HEK293 (cell line): ENCODE measurements at regions not wholly inside any gene's neighbourhood (a gene's known extent, or its start where the extent isn't known, plus 50 kb on each side); places are given as distances from the start of the nearest gene placed in this dataset.
A peak's percentile ranks its signal among the peaks of the same experiment; 100 is the strongest.

ENCODE experiments used
- CTCF ChIA-PET: fragments of 350-600 bp; formaldehyde crosslinking; extraction: SDS; loops from one replicate; lab custom pipeline; 2021; ENCODE audit warnings: antibody characterized with exemption; lab: Yijun Ruan, JAX
- POLR2A ChIA-PET: fragments of 300-600 bp; formaldehyde crosslinking; extraction: SDS; loops from one replicate; lab custom pipeline; 2020; ENCODE audit warnings: antibody characterized with exemption, inconsistent platforms; lab: Yijun Ruan, JAX
- H3K27ac ChIP-seq: fragments of 200-500 bp; sonication (Bioruptor generic); 2 replicates; pipeline ENCODE4 v1.5.1; 2014; ENCODE audit warnings: low read depth, low read length, control low read depth, inconsistent platforms; ENCODE audit errors: extremely low read depth
- H3K36me3 ChIP-seq, 2 experiments: fragments of 200-500 bp in 1 of 2; sonication (Bioruptor generic) in 1 of 2; 1 replicate in 1 of 2; 2 replicates in 1 of 2; pipeline ENCODE4 v1.5.1; 2014 to 2017; ENCODE audit warnings: inconsistent platforms in 2 of 2, low read length in 2 of 2; ENCODE audit not compliant: control insufficient read depth in 2 of 2, insufficient read depth in 1 of 2
- H3K4me1 ChIP-seq: fragments of 200-500 bp; sonication (Bioruptor generic); 2 replicates; pipeline ENCODE4 v1.5.1; 2014; ENCODE audit warnings: mild to moderate bottlenecking, low read length, inconsistent platforms; ENCODE audit not compliant: control insufficient read depth, insufficient read depth
- H3K4me3 ChIP-seq: 2 replicates; pipeline ENCODE4 v1.5.1; 2011; ENCODE audit warnings: low read depth, mild to moderate bottlenecking, control low read depth, low read length, moderate library complexity
- H3K9me3 ChIP-seq: fragments of 200-500 bp; sonication (Bioruptor generic); 2 replicates; pipeline ENCODE4 v1.5.1; 2014; ENCODE audit warnings: low read depth, low read length, inconsistent platforms; ENCODE audit not compliant: control insufficient read depth, insufficient read depth
- KLF1 ChIP-seq: fragments of 450-650 bp; formaldehyde crosslinking; IDR thresholded peaks from 2 replicates; pipeline ENCODE4 v1.5.1; 2016; ENCODE audit warnings: missing biosample characterization, missing genetic modification characterization
- KLF8 ChIP-seq: fragments of 450-650 bp; formaldehyde crosslinking; IDR thresholded peaks from 2 replicates; pipeline ENCODE4 v1.5.1; 2016; ENCODE audit warnings: missing biosample characterization, missing genetic modification characterization
- KLF9 ChIP-seq: fragments of 450-650 bp; formaldehyde crosslinking; IDR thresholded peaks from 2 replicates; pipeline ENCODE4 v1.5.1; 2016; ENCODE audit warnings: missing biosample characterization, missing genetic modification characterization, low read depth
- ZNF114 ChIP-seq: fragments of 450-650 bp; formaldehyde crosslinking; IDR thresholded peaks from 2 replicates; pipeline ENCODE4 v1.5.0; 2017; ENCODE audit warnings: missing biosample characterization, missing genetic modification characterization
- ZNF169 ChIP-seq: fragments of 450-650 bp; formaldehyde crosslinking; IDR thresholded peaks from 2 replicates; pipeline ENCODE4 v1.5.1; 2016; ENCODE audit warnings: missing biosample characterization, missing genetic modification characterization
- ZNF174 ChIP-seq: fragments of 450-650 bp; formaldehyde crosslinking; IDR thresholded peaks from 2 replicates; pipeline ENCODE4 v1.5.0; 2017; ENCODE audit warnings: missing biosample characterization, mild to moderate bottlenecking, missing genetic modification characterization
- ZNF239 ChIP-seq: fragments of 450-650 bp; formaldehyde crosslinking; IDR thresholded peaks from 2 replicates; pipeline ENCODE4 v1.5.1; 2016; ENCODE audit warnings: missing biosample characterization, missing genetic modification characterization
- ZNF311 ChIP-seq: fragments of 450-650 bp; formaldehyde crosslinking; IDR thresholded peaks from 2 replicates; pipeline ENCODE4 v1.5.1; 2017; ENCODE audit warnings: missing biosample characterization, missing genetic modification characterization, borderline replicate concordance
- ZNF335 ChIP-seq: fragments of 450-650 bp; formaldehyde crosslinking; conservative IDR thresholded peaks from 2 replicates; pipeline ENCODE4 v1.5.1; 2016; ENCODE audit warnings: missing biosample characterization, missing genetic modification characterization
- ZNF549 ChIP-seq: fragments of 450-650 bp; IDR thresholded peaks from 2 replicates; pipeline ENCODE4 v1.5.1; 2018; ENCODE audit warnings: missing biosample characterization, missing genetic modification characterization, mild to moderate bottlenecking, inconsistent platforms, moderate library complexity
- ZNF596 ChIP-seq: fragments of 450-650 bp; IDR thresholded peaks from 2 replicates; pipeline ENCODE4 v1.5.0; 2018; ENCODE audit warnings: missing biosample characterization, mild to moderate bottlenecking, missing genetic modification characterization, moderate library complexity
- ZNF600 ChIP-seq: fragments of 450-650 bp; formaldehyde crosslinking; IDR thresholded peaks from 2 replicates; pipeline ENCODE4 v1.5.1; 2016; ENCODE audit warnings: missing biosample characterization, missing genetic modification characterization
- ZNF747 ChIP-seq: fragments of 450-650 bp; formaldehyde crosslinking; IDR thresholded peaks from 2 replicates; pipeline ENCODE4 v1.5.1; 2016; ENCODE audit warnings: missing biosample characterization, missing genetic modification characterization
- ZNF837 ChIP-seq: fragments of 450-650 bp; formaldehyde crosslinking; IDR thresholded peaks from 2 replicates; pipeline ENCODE4 v1.5.1; 2016; ENCODE audit warnings: missing biosample characterization, missing genetic modification characterization
- TF ChIP-seq, protein P1 (sequence below): fragments of 450-650 bp; formaldehyde crosslinking; IDR thresholded peaks from 2 replicates; pipeline ENCODE4 v1.5.1; 2017; ENCODE audit warnings: missing biosample characterization, missing genetic modification characterization
- TF ChIP-seq, protein P2 (sequence below): fragments of 450-650 bp; formaldehyde crosslinking; IDR thresholded peaks from 2 replicates; pipeline ENCODE4 v1.5.1; 2016; ENCODE audit warnings: missing biosample characterization, missing genetic modification characterization
- TF ChIP-seq, protein P3 (sequence below): fragments of 450-650 bp; formaldehyde crosslinking; IDR thresholded peaks from 2 replicates; pipeline ENCODE4 v1.5.1; 2016; ENCODE audit warnings: missing biosample characterization, missing genetic modification characterization

DNA sequence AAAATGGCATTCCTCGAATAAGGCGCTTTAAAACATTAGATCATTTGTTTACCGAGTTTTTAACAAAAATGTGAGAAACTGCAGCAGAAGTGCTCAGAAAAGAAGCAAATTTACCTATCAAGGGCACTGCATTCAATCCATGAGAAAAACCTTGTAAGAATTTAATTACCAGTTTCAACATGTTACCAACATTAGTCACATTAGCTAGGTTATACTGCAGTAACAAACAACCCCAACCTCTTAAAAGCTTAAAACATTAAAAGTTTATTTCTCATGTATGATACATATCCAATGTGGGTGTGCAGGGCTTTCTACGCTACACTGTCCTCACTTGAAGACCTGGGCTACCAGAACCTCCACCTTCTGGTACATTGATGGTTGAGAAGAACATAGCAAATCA is 68.1 kb upstream of the CCBE1 start (continued):
- TF ChIP-seq ZNF600 (tag by site-specific recombination) (no peak), ZNF174 (tag by site-specific recombination) (no peak), ZNF239 (tag by site-specific recombination) (no peak)

DNA sequence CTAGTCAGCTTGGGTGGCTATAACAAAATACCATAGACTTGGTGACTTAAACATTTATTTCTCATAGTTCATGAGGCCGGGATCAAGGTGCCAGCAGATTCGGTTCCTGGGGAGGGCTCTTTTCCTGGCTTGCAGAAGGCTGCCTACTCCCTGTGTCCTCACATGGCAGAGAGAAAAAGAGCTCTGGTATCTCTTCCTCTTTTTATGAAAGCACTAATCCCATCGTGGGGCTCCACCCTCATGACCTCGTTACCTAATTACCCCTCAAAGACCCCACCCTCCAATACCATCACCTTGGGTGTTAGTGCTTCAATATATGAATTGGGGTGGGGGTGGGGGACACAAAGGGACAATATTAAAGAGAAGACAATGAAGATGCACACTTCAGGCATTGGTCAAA is 67.1 kb upstream of the CCBE1 start:
- Histone ChIP-seq H3K4me3 (no peak overlapping the region), H3K9me3 (no peaks in the 10 kb centered on the region), H3K4me1 (no peaks in the 10 kb centered on the region), H3K36me3 (no peaks in the 10 kb centered on the region), H3K27ac (no peak overlapping the region)
- CTCF ChIA-PET = interaction anchor here (0.6 to 2.5 kb wide), 2 partner anchors 65 to 67 kb away, joined by 3 to 18 read pairs; partner anchors contain the start of gene CCBE1
- TF ChIP-seq, protein P1, sequence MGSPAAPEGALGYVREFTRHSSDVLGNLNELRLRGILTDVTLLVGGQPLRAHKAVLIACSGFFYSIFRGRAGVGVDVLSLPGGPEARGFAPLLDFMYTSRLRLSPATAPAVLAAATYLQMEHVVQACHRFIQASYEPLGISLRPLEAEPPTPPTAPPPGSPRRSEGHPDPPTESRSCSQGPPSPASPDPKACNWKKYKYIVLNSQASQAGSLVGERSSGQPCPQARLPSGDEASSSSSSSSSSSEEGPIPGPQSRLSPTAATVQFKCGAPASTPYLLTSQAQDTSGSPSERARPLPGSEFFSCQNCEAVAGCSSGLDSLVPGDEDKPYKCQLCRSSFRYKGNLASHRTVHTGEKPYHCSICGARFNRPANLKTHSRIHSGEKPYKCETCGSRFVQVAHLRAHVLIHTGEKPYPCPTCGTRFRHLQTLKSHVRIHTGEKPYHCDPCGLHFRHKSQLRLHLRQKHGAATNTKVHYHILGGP = no peak
- TF ChIP-seq ZNF747 = no peak
- TF ChIP-seq KLF8 (tag by site-specific recombination) = no peak
- TF ChIP-seq KLF1 (tag by site-specific recombination) = 0 out of 2 replicates have a peak, but pooled peaks have one; percentile 12
- no peak for TF ChIP-seq ZNF335 (tag by site-specific recombination)
- TF ChIP-seq ZNF596 (tag by site-specific recombination) = no peak
- POLR2A ChIA-PET = no interaction called here

DNA sequence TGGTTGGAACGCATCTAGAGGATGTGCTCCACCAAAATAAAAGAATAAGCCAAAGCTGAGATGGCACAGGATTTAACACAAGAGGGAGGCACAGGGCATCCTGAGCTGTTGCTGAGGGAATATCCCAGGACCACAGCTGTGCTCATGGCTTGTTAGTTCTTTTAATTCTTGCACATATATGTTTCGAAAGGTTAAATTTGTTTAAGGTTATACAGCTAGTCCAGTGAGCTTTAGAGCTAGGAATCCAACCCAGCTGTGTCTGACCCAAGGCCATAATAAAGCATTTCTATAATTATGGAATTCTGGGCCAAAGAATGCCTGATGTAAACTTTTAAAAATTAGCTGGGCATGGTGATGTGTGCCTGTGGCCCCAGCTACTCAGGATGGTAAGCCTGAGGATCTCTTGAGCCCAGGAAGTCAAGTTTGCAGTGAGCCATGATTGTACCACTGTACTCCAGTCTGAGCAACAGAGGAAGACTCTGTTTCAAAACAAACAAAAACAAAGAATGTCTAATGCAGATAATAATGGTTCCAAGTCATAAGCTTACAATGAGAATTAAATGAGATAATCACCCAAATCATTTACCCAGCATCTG is 66.4 kb upstream of the CCBE1 start:
- POLR2A ChIA-PET = no interaction called here
- H3K4me3 ChIP-seq = no peak overlapping the region
- H3K36me3 ChIP-seq = no peaks in the 10 kb centered on the region
- H3K27ac ChIP-seq = no peak overlapping the region
- TF ChIP-seq ZNF311 = no peak
- TF ChIP-seq, protein P2, sequence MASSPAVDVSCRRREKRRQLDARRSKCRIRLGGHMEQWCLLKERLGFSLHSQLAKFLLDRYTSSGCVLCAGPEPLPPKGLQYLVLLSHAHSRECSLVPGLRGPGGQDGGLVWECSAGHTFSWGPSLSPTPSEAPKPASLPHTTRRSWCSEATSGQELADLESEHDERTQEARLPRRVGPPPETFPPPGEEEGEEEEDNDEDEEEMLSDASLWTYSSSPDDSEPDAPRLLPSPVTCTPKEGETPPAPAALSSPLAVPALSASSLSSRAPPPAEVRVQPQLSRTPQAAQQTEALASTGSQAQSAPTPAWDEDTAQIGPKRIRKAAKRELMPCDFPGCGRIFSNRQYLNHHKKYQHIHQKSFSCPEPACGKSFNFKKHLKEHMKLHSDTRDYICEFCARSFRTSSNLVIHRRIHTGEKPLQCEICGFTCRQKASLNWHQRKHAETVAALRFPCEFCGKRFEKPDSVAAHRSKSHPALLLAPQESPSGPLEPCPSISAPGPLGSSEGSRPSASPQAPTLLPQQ (tag by site-specific recombination) = no peak
- no peak for TF ChIP-seq KLF9 (tag by site-specific recombination)
- TF ChIP-seq ZNF549 (tag by site-specific recombination) = no peak
- no peak for TF ChIP-seq ZNF114 (tag by site-specific recombination)
- TF ChIP-seq ZNF169 = no peak
- no peak for TF ChIP-seq ZNF837 (tag by site-specific recombination)
- TF ChIP-seq, protein P3, sequence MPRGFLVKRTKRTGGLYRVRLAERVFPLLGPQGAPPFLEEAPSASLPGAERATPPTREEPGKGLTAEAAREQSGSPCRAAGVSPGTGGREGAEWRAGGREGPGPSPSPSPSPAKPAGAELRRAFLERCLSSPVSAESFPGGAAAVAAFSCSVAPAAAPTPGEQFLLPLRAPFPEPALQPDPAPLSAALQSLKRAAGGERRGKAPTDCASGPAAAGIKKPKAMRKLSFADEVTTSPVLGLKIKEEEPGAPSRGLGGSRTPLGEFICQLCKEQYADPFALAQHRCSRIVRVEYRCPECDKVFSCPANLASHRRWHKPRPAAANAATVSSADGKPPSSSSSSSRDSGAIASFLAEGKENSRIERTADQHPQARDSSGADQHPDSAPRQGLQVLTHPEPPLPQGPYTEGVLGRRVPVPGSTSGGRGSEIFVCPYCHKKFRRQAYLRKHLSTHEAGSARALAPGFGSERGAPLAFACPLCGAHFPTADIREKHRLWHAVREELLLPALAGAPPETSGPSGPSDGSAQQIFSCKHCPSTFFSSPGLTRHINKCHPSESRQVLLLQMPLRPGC (tag by site-specific recombination) = no peak
- TF ChIP-seq, all 188 proteins: peak for 0
- CTCF ChIA-PET = interaction anchor here (0.6 to 2.5 kb wide), 3 partner anchors 60 to 66 kb away, joined by 3 to 18 read pairs (median 3); partner anchors contain the start of gene CCBE1
- Histone ChIP-seq H3K9me3 (no peaks in the 10 kb centered on the region), H3K4me1 (no peaks in the 10 kb centered on the region)
